ENCODE measurements at regions not wholly inside any gene's neighbourhood (a gene's known extent, or its start where the extent isn't known, plus 50 kb on each side); places are given as distances from the start of the nearest gene placed in this dataset.
"Not testable (repeated sequence)": the region's sequence is repeated elsewhere in the genome, so short reads cannot be mapped to it uniquely, and the experiment has no call there.

GRCh38 chr6:85923013-85923430 lies 280.3 kb upstream of the SYNCRIP start:
- peak; percentile 81 for DNase-seq

- DNase-seq: peak; percentile 9
These were observed 278.1 kb upstream of the SYNCRIP start for GRCh38 chr6:85920782-85921181.

- no peak for DNase-seq
These were observed 274.8 kb upstream of the SYNCRIP start for GRCh38 chr6:85917522-85917921.

GRCh38 chr6:85913001-85913400 lies 270.3 kb upstream of the SYNCRIP start:
- DNase-seq: no peak

GRCh38 chr6:85912582-85912981 lies 269.9 kb upstream of the SYNCRIP start:
- DNase-seq: peak; percentile 13

GRCh38 chr6:85911067-85911466 lies 268.4 kb upstream of the SYNCRIP start:
- DNase-seq: no peak

- DNase-seq: peak; percentile 5
These were observed 265.4 kb upstream of the SYNCRIP start for GRCh38 chr6:85908120-85908519.

GRCh38 chr6:85892346-85892745 lies 249.7 kb upstream of the SYNCRIP start:
- no peak for DNase-seq

GRCh38 chr6:85887461-85887860 lies 244.8 kb upstream of the SYNCRIP start:
- DNase-seq: no peak

GRCh38 chr6:85868685-85869084 lies 226.0 kb upstream of the SYNCRIP start:
- no peak for DNase-seq

- DNase-seq: no peak
These were observed 224.9 kb upstream of the SYNCRIP start for GRCh38 chr6:85867595-85867994.

- no peak for DNase-seq
These were observed 224.2 kb upstream of the SYNCRIP start for GRCh38 chr6:85866758-85867401.

- DNase-seq: no peak
These were observed 223.7 kb upstream of the SYNCRIP start for GRCh38 chr6:85866370-85866730.

GRCh38 chr6:85865420-85866369 lies 223.0 kb upstream of the SYNCRIP start:
- DNase-seq: peak; percentile 70

- DNase-seq: peak; percentile 4
These were observed 222.0 kb upstream of the SYNCRIP start for GRCh38 chr6:85864453-85865401.

- DNase-seq: no peak
These were observed 213.5 kb upstream of the SYNCRIP start for GRCh38 chr6:85856235-85856634.

- DNase-seq: not testable (repeated sequence)
These were observed 195.8 kb upstream of the SYNCRIP start for GRCh38 chr6:85838351-85839119.

GRCh38 chr6:85828973-85829372 lies 186.3 kb upstream of the SYNCRIP start:
- no peak for DNase-seq

- DNase-seq: no peak
These were observed 184.3 kb upstream of the SYNCRIP start for GRCh38 chr6:85826997-85827396.

GRCh38 chr6:85824329-85824728 lies 181.6 kb upstream of the SYNCRIP start:
- DNase-seq: peak; percentile 3

GRCh38 chr6:85810558-85810957 lies 167.9 kb upstream of the SYNCRIP start:
- no peak for DNase-seq

GRCh38 chr6:85803721-85804120 lies 161.0 kb upstream of the SYNCRIP start:
- DNase-seq: no peak

Data from DMS53 (cell line).